Erythroblast (primary cell): ENCODE measurements at regions not wholly inside any gene's neighbourhood (a gene's known extent, or its start where the extent isn't known, plus 50 kb on each side); places are given as distances from the start of the nearest gene placed in this dataset.

ENCODE experiments used
- GATA1 ChIP-seq: IDR thresholded peaks from 2 replicates; pipeline ENCODE4 v1.6.1; 2011; ENCODE audit warnings: low read depth, mild to moderate bottlenecking, control low read depth, low read length, moderate library complexity
- POLR2A ChIP-seq: IDR thresholded peaks from 2 replicates; pipeline ENCODE4 v1.6.1; 2011; ENCODE audit warnings: mild to moderate bottlenecking, low read length

DNA sequence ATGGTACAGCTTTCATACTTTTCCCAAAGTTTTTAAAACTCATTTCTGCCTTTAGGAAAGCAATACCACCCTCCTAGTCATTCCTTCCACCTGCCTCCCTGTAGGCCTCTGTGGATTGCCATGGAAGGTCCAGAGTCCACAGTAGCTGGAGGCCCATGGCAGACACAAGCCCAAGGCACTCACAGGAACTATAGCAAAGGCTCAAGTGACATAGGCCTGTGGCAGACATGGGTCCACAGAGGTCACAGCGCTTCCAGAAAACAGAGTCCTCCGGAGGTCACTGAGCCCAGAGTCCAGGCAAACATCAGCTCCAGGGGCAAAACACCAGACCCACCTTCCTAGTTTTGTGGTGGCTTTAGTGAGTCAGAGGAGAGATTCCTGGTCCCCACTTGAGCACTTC is 147.6 kb upstream of the ATP6AP2 start:
- TF ChIP-seq GATA1 (no peak), POLR2A (no peak)
